PC-9 (cell line): ENCODE measurements at regions not wholly inside any gene's neighbourhood (a gene's known extent, or its start where the extent isn't known, plus 50 kb on each side); places are given as distances from the start of the nearest gene placed in this dataset.

Source experiments
- BruUV-seq: library from RNA; stranded (reverse); fragments of 400-500 nt; replicated peaks from 2 replicates; lab custom pipeline; 2021; lab: Mats Ljungman, UMichigan
- CTCF ChIA-PET: fragments of 300-600 bp; sonication (Branson Sonifier 250); formaldehyde crosslinking; loops from one replicate; lab custom pipeline; 2022; ENCODE audit warnings: antibody characterized with exemption; lab: Charles Lee
- POLR2A ChIA-PET: fragments of 300-600 bp; sonication (Branson Sonifier 250); formaldehyde crosslinking; loops from one replicate; lab custom pipeline; 2022; ENCODE audit warnings: antibody characterized with exemption; ENCODE audit not compliant: unreplicated experiment; lab: Charles Lee
- DNase-seq, 2 experiments: peaks; one replicate each; pipeline versions ENCODE4 v3.0.0 to v3.0.0-alpha.2; 2015 to 2022; ENCODE audit warnings: mixed read lengths in 1 of 2
- H2AFZ ChIP-seq: fragments of 200-600 bp; sonication (generic); 2 replicates; pipeline ENCODE4 v1.8.1; 2017; ENCODE audit warnings: antibody characterized with exemption
- H3F3A ChIP-seq: fragments of 200-600 bp; sonication (generic); 2 replicates; pipeline ENCODE4 v1.8.1; 2017; ENCODE audit warnings: antibody characterized with exemption, mild to moderate bottlenecking, low read depth; ENCODE audit not compliant: insufficient read depth
- H3K27ac ChIP-seq: fragments of 200-600 bp; sonication (generic); 2 replicates; pipeline ENCODE4 v1.6.1; 2016; ENCODE audit warnings: mixed run types
- H3K27me3 ChIP-seq: fragments of 200-600 bp; sonication (generic); 2 replicates; pipeline ENCODE4 v1.6.1; 2016; ENCODE audit warnings: low read depth, mixed run types; ENCODE audit not compliant: insufficient read depth
- H3K36me3 ChIP-seq: fragments of 200-600 bp; sonication (generic); 2 replicates; pipeline ENCODE4 v1.6.1; 2016; ENCODE audit warnings: low read depth, mixed run types
- H3K4me1 ChIP-seq: fragments of 200-600 bp; sonication (generic); replicated peaks from 2 replicates; pipeline ENCODE4 v1.6.1; 2016; ENCODE audit warnings: mixed run types; ENCODE audit not compliant: insufficient read depth
- H3K4me2 ChIP-seq: fragments of 200-600 bp; sonication (generic); 2 replicates; pipeline ENCODE4 v1.6.1; 2017; ENCODE audit warnings: mixed run types
- H3K4me3 ChIP-seq: fragments of 200-600 bp; sonication (generic); 2 replicates; pipeline ENCODE4 v1.6.1; 2016; ENCODE audit warnings: mixed run types
- H3K79me2 ChIP-seq: fragments of 200-600 bp; sonication (generic); 2 replicates; pipeline ENCODE4 v1.6.1; 2017; ENCODE audit warnings: low read depth, mixed run types
- H3K9me2 ChIP-seq: fragments of 200-600 bp; sonication (generic); 2 replicates; pipeline ENCODE4 v1.8.1; 2017; ENCODE audit warnings: mild to moderate bottlenecking; ENCODE audit not compliant: insufficient read depth
- H3K9me3 ChIP-seq: fragments of 200-600 bp; sonication (generic); 2 replicates; pipeline ENCODE4 v1.8.1; 2016; ENCODE audit warnings: low read depth; ENCODE audit not compliant: insufficient read depth
- H4K20me1 ChIP-seq: fragments of 200-600 bp; sonication (generic); 2 replicates; pipeline ENCODE4 v1.8.1; 2017; ENCODE audit not compliant: insufficient read depth
- EZH2 ChIP-seq: fragments of 200-600 bp; sonication (generic); IDR thresholded peaks from 2 replicates; pipeline ENCODE4 v1.8.0; 2017; ENCODE audit warnings: antibody characterized with exemption, low read depth
- intact Hi-C: fragments of 100-400 bp; cut with micrococcal nuclease; formaldehyde crosslinking; loops from one replicate; pipeline ENCODE4 v1.10.0; 2022; ENCODE audit not compliant: unreplicated experiment
- TF ChIP-seq, protein P1 (sequence below): fragments of 200-600 bp; sonication (generic); conservative IDR thresholded peaks from 2 replicates; pipeline ENCODE4 v1.6.1; 2017; ENCODE audit warnings: mixed run types, antibody characterized with exemption, mild to moderate bottlenecking, moderate library complexity

DNA sequence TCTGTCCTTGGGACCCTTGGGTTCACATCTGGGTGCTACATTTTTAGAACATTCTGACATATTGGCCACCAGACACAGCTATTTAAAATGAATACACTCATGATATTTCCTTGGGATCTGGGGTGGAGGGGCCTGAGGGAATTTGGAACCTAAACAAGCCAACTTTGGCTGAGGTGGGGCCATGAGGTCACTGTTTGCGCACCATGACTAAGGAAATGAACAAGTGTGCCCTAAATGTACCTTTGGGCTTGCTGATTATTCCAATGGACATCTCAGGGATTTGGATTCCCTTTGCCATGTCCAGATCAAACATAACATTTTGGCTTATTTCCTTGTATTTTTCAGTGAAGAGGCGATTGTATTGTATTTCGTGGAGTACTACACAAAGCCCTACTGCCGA is 80.5 kb upstream of the SEC11C start:
- intact Hi-C loops = no loop called here
- H3K27me3 ChIP-seq = no peaks in the 10 kb centered on the region
- no peaks in the 10 kb centered on the region for H3K4me1 ChIP-seq
- H3F3A ChIP-seq = no peaks in the 10 kb centered on the region
- BruUV-seq = no TSS peak
- no peaks in the 10 kb centered on the region for H3K9me2 ChIP-seq
- ChIA-PET CTCF (interaction anchor here (0.7 kb wide), 1 partner anchor 333 kb away, joined by 9 read pairs; no protein-coding TSS in a partner anchor), POLR2A (no interaction called here)
- H3K9me3 ChIP-seq = no peaks in the 10 kb centered on the region
- H4K20me1 ChIP-seq = no peaks in the 10 kb centered on the region
- H3K36me3 ChIP-seq = no peaks in the 10 kb centered on the region
- DNase-seq = no peak
- no peaks in the 10 kb centered on the region for H3K79me2 ChIP-seq
- TF ChIP-seq, protein P1, sequence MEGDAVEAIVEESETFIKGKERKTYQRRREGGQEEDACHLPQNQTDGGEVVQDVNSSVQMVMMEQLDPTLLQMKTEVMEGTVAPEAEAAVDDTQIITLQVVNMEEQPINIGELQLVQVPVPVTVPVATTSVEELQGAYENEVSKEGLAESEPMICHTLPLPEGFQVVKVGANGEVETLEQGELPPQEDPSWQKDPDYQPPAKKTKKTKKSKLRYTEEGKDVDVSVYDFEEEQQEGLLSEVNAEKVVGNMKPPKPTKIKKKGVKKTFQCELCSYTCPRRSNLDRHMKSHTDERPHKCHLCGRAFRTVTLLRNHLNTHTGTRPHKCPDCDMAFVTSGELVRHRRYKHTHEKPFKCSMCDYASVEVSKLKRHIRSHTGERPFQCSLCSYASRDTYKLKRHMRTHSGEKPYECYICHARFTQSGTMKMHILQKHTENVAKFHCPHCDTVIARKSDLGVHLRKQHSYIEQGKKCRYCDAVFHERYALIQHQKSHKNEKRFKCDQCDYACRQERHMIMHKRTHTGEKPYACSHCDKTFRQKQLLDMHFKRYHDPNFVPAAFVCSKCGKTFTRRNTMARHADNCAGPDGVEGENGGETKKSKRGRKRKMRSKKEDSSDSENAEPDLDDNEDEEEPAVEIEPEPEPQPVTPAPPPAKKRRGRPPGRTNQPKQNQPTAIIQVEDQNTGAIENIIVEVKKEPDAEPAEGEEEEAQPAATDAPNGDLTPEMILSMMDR = no peak
- no peak for TF ChIP-seq EZH2
- H2AFZ ChIP-seq = no peak overlapping the region
- no peak overlapping the region for H3K4me3 ChIP-seq
- H3K4me2 ChIP-seq = no peak overlapping the region
- H3K27ac ChIP-seq = no peak overlapping the region

DNA sequence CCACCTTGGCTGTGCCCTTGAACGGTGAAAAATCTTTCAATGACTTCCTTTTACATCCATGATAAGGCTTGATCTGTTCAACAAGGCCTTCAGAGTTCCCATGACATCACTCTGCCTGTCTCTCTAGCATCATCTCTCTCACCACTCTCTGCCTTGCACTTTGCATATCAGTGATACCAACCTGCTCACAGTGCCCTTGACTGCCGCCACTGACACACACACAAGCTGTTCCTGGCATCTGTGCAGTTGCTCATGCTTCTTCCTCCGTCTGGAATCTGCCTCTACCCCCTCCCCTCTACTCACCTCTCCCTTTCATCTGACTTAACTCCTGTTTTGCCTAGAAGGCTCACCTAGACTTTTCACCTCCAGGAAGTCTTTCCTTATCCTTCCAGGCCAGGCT is 79.1 kb upstream of the SEC11C start:
- no peak overlapping the region for H3K4me3 ChIP-seq
- no peak overlapping the region for H3K27ac ChIP-seq
- H3K4me2 ChIP-seq = no peak overlapping the region
- DNase-seq = no peak
- no peaks in the 10 kb centered on the region for H3K4me1 ChIP-seq
- CTCF ChIA-PET = no interaction called here
- POLR2A ChIA-PET = no interaction called here
- H3K36me3 ChIP-seq = no peaks in the 10 kb centered on the region
- H3K9me3 ChIP-seq = no peaks in the 10 kb centered on the region
- TF ChIP-seq, protein P1 = no peak
- no peak for TF ChIP-seq EZH2
- no peaks in the 10 kb centered on the region for H4K20me1 ChIP-seq
- no peaks in the 10 kb centered on the region for H3K79me2 ChIP-seq
- intact Hi-C loops = no loop called here
- no peak overlapping the region for H2AFZ ChIP-seq
- H3K9me2 ChIP-seq = no peaks in the 10 kb centered on the region
- no TSS peak for BruUV-seq
- H3K27me3 ChIP-seq = no peaks in the 10 kb centered on the region
- H3F3A ChIP-seq = no peaks in the 10 kb centered on the region

GRCh38 chr18:59061914-59062642 is 77.6 kb upstream of the SEC11C start:
- TF ChIP-seq, protein P1 = no peak
- CTCF ChIA-PET = interaction anchor here (0.6 kb wide), 1 partner anchor 634 kb away, joined by 3 read pairs; no protein-coding TSS in a partner anchor
- H3K79me2 ChIP-seq = no peaks in the 10 kb centered on the region

More at GRCh38 chr18:59061914-59062642, 77.6 kb upstream of the SEC11C start:
- Histone ChIP-seq H3K27me3 (no peaks in the 10 kb centered on the region), H3K4me1 (no peaks in the 10 kb centered on the region), H3K9me3 (no peaks in the 10 kb centered on the region), H3K36me3 (no peaks in the 10 kb centered on the region), H3K4me2 (no peak overlapping the region), H3F3A (no peaks in the 10 kb centered on the region), H3K9me2 (no peaks in the 10 kb centered on the region), H3K27ac (no peak overlapping the region), H4K20me1 (no peaks in the 10 kb centered on the region), H3K4me3 (no peak overlapping the region), H2AFZ (no peak overlapping the region)
- no peak for DNase-seq
- no TSS peak for BruUV-seq
- POLR2A ChIA-PET = no interaction called here
- intact Hi-C loops = no loop called here
